Activated B cell treated with CpG ODN at 0.5 μM for 24 hours (primary cell): ENCODE measurements at regions not wholly inside any gene's neighbourhood (a gene's known extent, or its start where the extent isn't known, plus 50 kb on each side); places are given as distances from the start of the nearest gene placed in this dataset.

Experiments
- ATAC-seq: fragments of 200-7000 bp; cut with Tn5 transposase; one replicate; pipeline ENCODE4 v1.10.0; 2021; ENCODE audit warnings: low read depth, mild to moderate bottlenecking, moderate library complexity
- CTCF ChIA-PET: fragments of 350-600 bp; sonication (Branson Sonifier 250); formaldehyde crosslinking; loops from one replicate; lab custom pipeline; 2021; ENCODE audit warnings: antibody characterized with exemption; lab: Charles Lee
- POLR2A ChIA-PET: fragments of 350-600 bp; sonication (Branson Sonifier 250); formaldehyde crosslinking; loops from one replicate; lab custom pipeline; 2021; ENCODE audit warnings: antibody characterized with exemption; lab: Charles Lee
- DNase-seq: peaks from one replicate; pipeline ENCODE4 v3.0.0; 2022
- H3K27ac Mint-ChIP-seq: one replicate; pipeline ENCODE4 v1.8.0; 2020; ENCODE audit warnings: mixed read lengths
- H3K27me3 Mint-ChIP-seq: one replicate; pipeline ENCODE4 v1.8.0; 2021; ENCODE audit warnings: mixed read lengths
- H3K36me3 Mint-ChIP-seq: one replicate; pipeline ENCODE4 v1.8.0; 2021; ENCODE audit warnings: low read depth, mixed read lengths
- H3K4me1 Mint-ChIP-seq: one replicate; pipeline ENCODE4 v1.8.0; 2021; ENCODE audit warnings: mixed read lengths
- H3K4me3 Mint-ChIP-seq: one replicate; pipeline ENCODE4 v1.8.0; 2020; ENCODE audit warnings: mild to moderate bottlenecking, mixed read lengths
- H3K9me3 Mint-ChIP-seq: one replicate; pipeline ENCODE4 v1.8.0; 2020; ENCODE audit warnings: mixed read lengths
- CTCF ChIP-seq: fragments of 200-600 bp; IDR thresholded peaks from one replicate; pipeline ENCODE4 v1.8.0; 2022; ENCODE audit warnings: antibody characterized with exemption, mild to moderate bottlenecking
- intact Hi-C: fragments of 100-400 bp; cut with micrococcal nuclease; formaldehyde crosslinking; loops from one replicate; pipeline ENCODE4 v1.15.1; 2024

- no peak for ATAC-seq
- DNase-seq = no peak
- POLR2A ChIA-PET = no interaction called here
- no peak overlapping the region for H3K27ac Mint-ChIP-seq
- no peak overlapping the region for H3K4me3 Mint-ChIP-seq
- H3K36me3 Mint-ChIP-seq = no peaks in the 10 kb centered on the region
- CTCF ChIA-PET = no interaction called here
- intact Hi-C loops = no loop called here
- no peaks in the 10 kb centered on the region for H3K9me3 Mint-ChIP-seq
- H3K27me3 Mint-ChIP-seq = peaks cover 9% of the 10 kb centered on the region
- no peaks in the 10 kb centered on the region for H3K4me1 Mint-ChIP-seq
- TF ChIP-seq CTCF = no peak
Observed at GRCh38 chr6:7468382-7469081, 72.9 kb upstream of the DSP start.

- Mint-ChIP-seq H3K27me3 (peaks cover 9% of the 10 kb centered on the region), H3K4me1 (no peaks in the 10 kb centered on the region), H3K36me3 (no peaks in the 10 kb centered on the region), H3K4me3 (no peak overlapping the region), H3K9me3 (no peaks in the 10 kb centered on the region), H3K27ac (no peak overlapping the region)
- no peak for ATAC-seq
- ChIA-PET POLR2A (no interaction called here), CTCF (no interaction called here)
- no peak for DNase-seq
- TF ChIP-seq CTCF = no peak
- intact Hi-C loops = no loop called here
Observed at GRCh38 chr6:7469696-7470095, 71.8 kb upstream of the DSP start.

- H3K9me3 Mint-ChIP-seq = no peaks in the 10 kb centered on the region
- H3K4me1 Mint-ChIP-seq = no peaks in the 10 kb centered on the region
- ATAC-seq (no peak), DNase-seq (no peak)
- CTCF ChIA-PET = no interaction called here
- H3K27ac Mint-ChIP-seq = no peak overlapping the region
- intact Hi-C loops = no loop called here
- TF ChIP-seq CTCF = no peak
- H3K36me3 Mint-ChIP-seq = no peaks in the 10 kb centered on the region
- no peak overlapping the region for H3K4me3 Mint-ChIP-seq
- peaks cover 6% of the 10 kb centered on the region for H3K27me3 Mint-ChIP-seq
- POLR2A ChIA-PET = no interaction called here
Observed at GRCh38 chr6:7471171-7471570, 70.3 kb upstream of the DSP start.

GRCh38 chr6:7473805-7474719, 67.4 kb upstream of the DSP start:
- POLR2A ChIA-PET = no interaction called here
- intact Hi-C loops = no loop called here
- no peak for TF ChIP-seq CTCF
- DNase-seq = no peak
- no peaks in the 10 kb centered on the region for H3K36me3 Mint-ChIP-seq
- H3K27ac Mint-ChIP-seq = no peak overlapping the region
- CTCF ChIA-PET = no interaction called here
- ATAC-seq = no peak
- no peaks in the 10 kb centered on the region for H3K4me1 Mint-ChIP-seq
- peaks cover 3% of the 10 kb centered on the region for H3K27me3 Mint-ChIP-seq
- H3K4me3 Mint-ChIP-seq = no peak overlapping the region
- no peaks in the 10 kb centered on the region for H3K9me3 Mint-ChIP-seq

- ATAC-seq (no peak), DNase-seq (no peak)
- Mint-ChIP-seq H3K4me3 (no peak overlapping the region), H3K9me3 (no peaks in the 10 kb centered on the region), H3K36me3 (no peaks in the 10 kb centered on the region), H3K27me3 (peaks cover 3% of the 10 kb centered on the region), H3K27ac (no peak overlapping the region), H3K4me1 (no peaks in the 10 kb centered on the region)
- no peak for TF ChIP-seq CTCF
- ChIA-PET CTCF (no interaction called here), POLR2A (no interaction called here)
- intact Hi-C loops = no loop called here
Observed at GRCh38 chr6:7475081-7475480, 66.4 kb upstream of the DSP start.
